Psoas muscle (tissue), 7 donors: ENCODE measurements at regions not wholly inside any gene's neighbourhood (a gene's known extent, or its start where the extent isn't known, plus 50 kb on each side); places are given as distances from the start of the nearest gene placed in this dataset.

ENCODE experiments used
- ATAC-seq, 4 donors: fragments of 200-7000 bp; cut with Tn5 transposase; one replicate each; pipeline ENCODE4 v1.9.1; 2020; ENCODE audit warnings: moderate library complexity in 3 of 4, mild to moderate bottlenecking in 2 of 4
- DNase-seq, 2 donors: peaks; one replicate each; pipeline ENCODE4 v3.0.0-alpha.2; 2020
- H3K27ac ChIP-seq: fragments of 200-600 bp; one replicate; pipeline ENCODE4 v1.8.0; 2022
- H3K27me3 ChIP-seq, 3 donors: fragments of 200-600 bp in 1 of 3; one replicate each; pipeline versions ENCODE4 v1.6.1 to v1.8.0; 2013 to 2022; ENCODE audit warnings: low read length in 2 of 3, mild to moderate bottlenecking in 2 of 3, moderate library complexity in 1 of 3; ENCODE audit not compliant: insufficient read depth in 3 of 3
- H3K36me3 ChIP-seq, 2 donors: fragments of 200-600 bp in 1 of 2; one replicate each; pipeline versions ENCODE4 v1.6.1 to v1.8.0; 2013 to 2022; ENCODE audit warnings: low read depth in 1 of 2, mild to moderate bottlenecking in 1 of 2, moderate library complexity in 1 of 2; ENCODE audit not compliant: insufficient read depth in 1 of 2
- H3K4me1 ChIP-seq: fragments of 200-600 bp; one replicate; pipeline ENCODE4 v1.8.0; 2022
- H3K4me3 ChIP-seq: fragments of 200-600 bp; one replicate; pipeline ENCODE4 v1.8.0; 2022; ENCODE audit warnings: mild to moderate bottlenecking
- H3K9me3 ChIP-seq: fragments of 200-600 bp; one replicate; pipeline ENCODE4 v1.8.0; 2022
- WGBS, 3 donors: extraction: QIAGEN DNeasy Blood & Tissue Kit; methylation state at CpG; one replicate each; pipeline versions ENCODE4 v1.1.6 to v1.1.7; 2013; 5-methylcytosine and 5-hydroxymethylcytosine counted together
- intact Hi-C, 2 donors: fragments of 100-400 bp; cut with DNase I; formaldehyde crosslinking; loops; one replicate each; pipeline versions ENCODE4 v1.11.0 to v1.14.2; 2022
- TF ChIP-seq, protein P1 (sequence below): fragments of 200-600 bp; IDR thresholded peaks from one replicate; pipeline ENCODE4 v1.8.0; 2022; ENCODE audit warnings: antibody characterized with exemption
- donor health status: healthy with polysubstance abuse.
- donor health status: DM: no; HTN: no; CAD: no; lungs with moderate emphysema.
- donor health status: Bipolar disorder and iron deficiency.
- donor health status: healthy.
- donor health status: DM: yes; HTN: yes; CAD: no.
- donor health status: DM: no; HTN: no; CAD: no.
- donor health status: DM: yes; HTN: yes; CAD: no.

DNA sequence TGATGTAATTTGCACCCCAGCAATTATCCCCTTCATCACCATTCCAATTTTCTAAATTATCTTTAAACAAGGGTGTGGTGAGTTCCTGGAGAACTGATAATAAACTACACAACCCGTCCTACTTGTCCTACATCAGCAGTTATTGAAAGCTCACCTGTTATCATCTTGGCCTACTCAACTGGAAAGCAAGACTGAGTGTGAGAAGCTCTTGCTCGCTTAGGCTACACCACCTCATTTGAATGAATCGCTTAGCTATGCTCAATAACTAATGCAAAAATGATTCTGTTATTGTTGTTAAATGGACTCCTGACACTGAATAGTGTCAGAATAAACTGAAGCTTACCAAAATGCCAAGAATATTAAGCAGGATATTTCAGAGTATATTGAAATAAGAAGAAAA, 115.4 kb upstream of the BTG1 start:
- Histone ChIP-seq H3K9me3 (no peaks in the 10 kb centered on the region), H3K4me3 (no peak overlapping the region), H3K4me1 (no peaks in the 10 kb centered on the region), H3K27me3 (no peaks in the 10 kb centered on the region), H3K36me3 (no peaks in the 10 kb centered on the region), H3K27ac (no peak overlapping the region)
- TF ChIP-seq, protein P1, sequence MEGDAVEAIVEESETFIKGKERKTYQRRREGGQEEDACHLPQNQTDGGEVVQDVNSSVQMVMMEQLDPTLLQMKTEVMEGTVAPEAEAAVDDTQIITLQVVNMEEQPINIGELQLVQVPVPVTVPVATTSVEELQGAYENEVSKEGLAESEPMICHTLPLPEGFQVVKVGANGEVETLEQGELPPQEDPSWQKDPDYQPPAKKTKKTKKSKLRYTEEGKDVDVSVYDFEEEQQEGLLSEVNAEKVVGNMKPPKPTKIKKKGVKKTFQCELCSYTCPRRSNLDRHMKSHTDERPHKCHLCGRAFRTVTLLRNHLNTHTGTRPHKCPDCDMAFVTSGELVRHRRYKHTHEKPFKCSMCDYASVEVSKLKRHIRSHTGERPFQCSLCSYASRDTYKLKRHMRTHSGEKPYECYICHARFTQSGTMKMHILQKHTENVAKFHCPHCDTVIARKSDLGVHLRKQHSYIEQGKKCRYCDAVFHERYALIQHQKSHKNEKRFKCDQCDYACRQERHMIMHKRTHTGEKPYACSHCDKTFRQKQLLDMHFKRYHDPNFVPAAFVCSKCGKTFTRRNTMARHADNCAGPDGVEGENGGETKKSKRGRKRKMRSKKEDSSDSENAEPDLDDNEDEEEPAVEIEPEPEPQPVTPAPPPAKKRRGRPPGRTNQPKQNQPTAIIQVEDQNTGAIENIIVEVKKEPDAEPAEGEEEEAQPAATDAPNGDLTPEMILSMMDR = no peak
- intact Hi-C loops = no loop called here
- DNase-seq (no peak), ATAC-seq (no peak)
- WGBS, 3 donors = 88 to 93% (median 93%) methylated on average over 3 of the region's 3 CpGs

DNA sequence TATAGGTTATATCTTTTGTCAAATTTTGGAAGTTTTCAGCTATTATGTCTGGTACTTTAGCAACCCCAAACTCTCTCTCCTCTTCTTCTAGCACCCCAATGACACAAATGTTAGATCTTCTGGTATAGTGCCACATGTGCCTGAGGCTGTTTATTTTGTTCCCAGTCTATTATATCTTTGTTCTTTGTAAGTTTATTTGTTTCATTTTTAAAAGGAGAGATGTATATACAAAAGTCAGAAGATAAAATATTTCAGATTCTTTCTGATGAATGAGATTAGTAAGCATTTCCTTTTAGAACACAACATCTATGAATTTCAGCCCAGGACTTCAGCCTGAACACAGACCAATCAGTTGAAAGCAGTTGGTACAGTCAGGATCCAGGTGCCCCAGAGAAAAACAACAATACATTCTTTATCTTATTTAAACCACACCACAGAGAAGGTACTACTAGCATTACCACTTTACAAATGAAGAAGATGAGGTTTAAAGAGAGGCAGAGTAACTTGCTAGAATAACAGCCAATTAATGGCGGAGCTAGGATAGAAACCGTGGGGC, 114.1 kb upstream of the BTG1 start:
- DNase-seq (no peak), ATAC-seq (no peak)
- intact Hi-C loops = no loop called here
- no peak overlapping the region for H3K4me3 ChIP-seq
- no peaks in the 10 kb centered on the region for H3K9me3 ChIP-seq
- no peak overlapping the region for H3K27ac ChIP-seq
- TF ChIP-seq, protein P1 = no peak
- no peaks in the 10 kb centered on the region for H3K4me1 ChIP-seq
- no peaks in the 10 kb centered on the region for H3K27me3 ChIP-seq
- WGBS, 3 donors = 93 to 96% (median 96%) methylated on average over 2 of the region's 2 CpGs
- no peaks in the 10 kb centered on the region for H3K36me3 ChIP-seq

DNA sequence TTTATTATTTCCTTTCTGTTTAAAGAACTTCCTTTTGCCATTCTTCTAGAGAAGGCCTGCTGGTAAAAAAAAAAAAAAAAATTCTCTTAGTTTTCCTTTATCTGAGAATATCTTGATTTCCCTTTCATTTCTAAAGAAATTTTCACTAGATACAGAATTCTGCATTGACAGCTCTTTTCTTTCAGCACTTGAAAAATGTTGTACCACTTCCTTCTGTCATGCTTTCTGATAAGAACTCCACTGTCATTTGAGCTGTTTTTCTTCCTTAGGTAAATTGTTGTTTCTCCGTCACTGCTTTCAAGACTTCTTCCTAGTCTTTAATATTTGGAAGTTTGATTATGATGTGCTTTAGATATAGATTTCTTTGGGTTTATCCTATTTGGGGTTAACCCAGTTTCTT, 113.6 kb upstream of the BTG1 start:
- intact Hi-C loops = no loop called here
- no peak overlapping the region for H3K4me3 ChIP-seq
- H3K4me1 ChIP-seq = no peaks in the 10 kb centered on the region
- TF ChIP-seq, protein P1 = no peak
- ATAC-seq (no peak), DNase-seq (no peak)
- H3K27ac ChIP-seq = no peak overlapping the region
- H3K9me3 ChIP-seq = no peaks in the 10 kb centered on the region
- H3K36me3 ChIP-seq = no peaks in the 10 kb centered on the region
- no peaks in the 10 kb centered on the region for H3K27me3 ChIP-seq
- 91 to 95% (median 92%) methylated on average over 1 of the region's 1 CpG for WGBS, 3 donors

DNA sequence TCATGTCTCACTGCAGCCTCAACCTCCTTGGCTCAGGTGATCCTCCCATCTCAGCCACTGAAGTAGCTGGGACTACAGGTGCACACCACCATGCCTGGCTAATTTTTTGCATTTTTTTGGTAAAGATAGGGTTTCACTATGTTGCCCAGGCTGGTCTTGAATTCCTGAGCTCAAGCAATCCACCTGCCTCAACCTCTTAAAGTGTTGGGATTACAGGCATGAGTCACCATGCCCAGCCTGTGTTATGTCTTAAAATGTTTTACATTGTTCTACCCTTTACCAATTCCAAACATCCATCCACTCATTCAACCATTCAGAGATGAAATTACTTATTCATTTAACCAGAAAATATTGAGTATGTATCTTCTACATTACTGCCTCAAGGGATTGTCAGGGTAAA, 111.6 kb upstream of the BTG1 start:
- Histone ChIP-seq H3K27me3 (no peaks in the 10 kb centered on the region), H3K4me3 (no peak overlapping the region), H3K9me3 (no peaks in the 10 kb centered on the region), H3K27ac (no peak overlapping the region), H3K4me1 (no peaks in the 10 kb centered on the region), H3K36me3 (no peaks in the 10 kb centered on the region)
- ATAC-seq (no peak), DNase-seq (no peak)
- intact Hi-C loops = no loop called here
- TF ChIP-seq, protein P1 = no peak

DNA sequence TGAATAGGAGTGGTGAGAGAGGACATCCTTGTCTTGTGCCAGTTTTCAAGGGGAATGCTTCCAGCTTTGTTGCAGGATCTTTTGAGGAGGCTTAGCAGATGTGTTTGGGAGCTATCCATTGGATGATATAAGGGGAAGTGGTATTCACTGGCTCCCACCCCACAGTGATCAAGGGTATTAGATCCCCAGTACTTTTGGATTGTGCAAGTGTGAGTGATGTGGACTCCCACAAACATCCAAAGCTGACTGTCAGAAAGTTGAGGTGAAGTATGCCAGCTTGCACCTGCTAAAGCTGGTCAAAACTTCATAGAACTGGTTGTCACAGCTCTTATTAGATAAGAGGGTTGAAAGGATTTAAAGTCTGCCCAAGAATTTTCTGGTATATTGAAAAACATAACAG, 110.1 kb upstream of the BTG1 start:
- TF ChIP-seq, protein P1 = no peak
- ATAC-seq (no peak), DNase-seq (no peak)
- Histone ChIP-seq H3K27ac (no peak overlapping the region), H3K36me3 (no peaks in the 10 kb centered on the region), H3K27me3 (no peaks in the 10 kb centered on the region), H3K4me1 (no peaks in the 10 kb centered on the region), H3K9me3 (no peaks in the 10 kb centered on the region), H3K4me3 (no peak overlapping the region)
- intact Hi-C loops = no loop called here
